PFSK-1 (cell line): ENCODE measurements at regions not wholly inside any gene's neighbourhood (a gene's known extent, or its start where the extent isn't known, plus 50 kb on each side); places are given as distances from the start of the nearest gene placed in this dataset.

Source experiments
- FOXP2 ChIP-seq: optimal IDR thresholded peaks from 2 replicates; pipeline ENCODE3; 2011; ENCODE audit warnings: borderline replicate concordance, control low read depth, inconsistent platforms; ENCODE audit not compliant: insufficient read depth; ENCODE audit errors: extremely low read length, extremely low read depth
- POLR2AphosphoS5 ChIP-seq: IDR thresholded peaks from 2 replicates; pipeline ENCODE4 v1.6.1; 2012; ENCODE audit warnings: low read depth, mild to moderate bottlenecking, control low read depth, low read length, moderate library complexity
- REST ChIP-seq, 2 experiments: IDR thresholded peaks; 2 replicates each; pipeline versions ENCODE4 v1.6.1 to v1.8.0; 2011 to 2012; ENCODE audit warnings: low read depth in 2 of 2, low read length in 2 of 2, control low read depth in 1 of 2, inconsistent platforms in 1 of 2, mild to moderate bottlenecking in 1 of 2, moderate library complexity in 1 of 2; ENCODE audit not compliant: insufficient read depth in 1 of 2
- SIN3A ChIP-seq: IDR thresholded peaks from 2 replicates; pipeline ENCODE4 v1.6.1; 2012; ENCODE audit warnings: mild to moderate bottlenecking, low read length, moderate library complexity, borderline replicate concordance; ENCODE audit not compliant: insufficient read depth
- TAF1 ChIP-seq: IDR thresholded peaks from 2 replicates; pipeline ENCODE4 v1.6.1; 2012; ENCODE audit warnings: low read length, control low read depth, borderline replicate concordance; ENCODE audit not compliant: insufficient read depth

DNA sequence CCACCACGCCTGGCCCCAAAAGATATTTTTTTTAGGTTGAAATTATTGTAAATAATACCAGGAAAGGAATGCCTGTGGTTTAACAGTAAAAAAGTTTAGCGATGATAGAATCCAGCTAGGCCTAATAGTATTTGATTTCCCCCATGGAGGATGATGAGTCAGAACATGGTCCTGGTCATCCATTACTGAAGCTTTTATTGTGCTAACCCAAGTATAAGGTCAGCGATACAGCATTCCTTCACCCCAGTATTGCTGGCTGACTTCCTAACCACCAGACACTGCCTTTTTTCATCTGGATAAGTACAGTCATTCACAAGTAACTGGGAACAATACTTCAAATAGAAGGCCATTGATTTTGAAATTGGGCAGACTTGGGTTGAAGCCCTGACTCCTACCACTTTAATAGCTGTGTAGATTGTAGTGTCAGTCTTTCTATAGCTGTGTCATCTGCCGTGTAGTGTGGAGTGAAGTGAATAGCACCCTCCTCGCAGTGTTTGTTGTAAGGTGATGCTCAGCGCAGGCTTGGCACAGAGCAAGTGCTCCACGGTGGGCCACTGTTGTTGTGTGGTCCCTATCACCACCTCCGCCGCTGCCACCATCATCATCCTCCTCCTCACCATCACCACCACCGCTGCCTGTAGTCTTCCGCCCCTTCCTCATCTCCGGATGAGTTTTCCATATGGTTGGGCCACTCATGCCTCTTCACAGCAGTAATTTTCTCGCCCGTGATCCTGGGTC is 436.0 kb upstream of the TPM1 start:
- TF ChIP-seq POLR2AphosphoS5: no peak

DNA sequence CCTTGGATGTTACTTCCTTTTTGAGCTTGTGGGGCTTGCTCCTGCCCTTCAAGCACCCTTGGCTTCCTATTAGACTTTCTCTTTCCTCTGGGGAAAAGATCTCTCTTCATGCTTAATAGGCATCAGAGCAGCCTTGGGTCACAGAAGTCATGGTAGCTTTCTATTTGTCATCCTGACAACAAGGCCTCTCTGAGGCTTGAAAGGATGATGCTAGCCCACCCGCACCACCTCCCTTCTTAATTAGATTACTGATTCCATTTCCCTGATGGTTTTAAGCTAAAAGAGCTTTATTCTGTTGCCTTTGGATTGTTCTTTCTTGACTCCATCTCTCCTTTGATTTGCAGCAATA is 435.5 kb upstream of the TPM1 start:
- TF ChIP-seq SIN3A (no peak), TAF1 (no peak), POLR2AphosphoS5 (no peak), REST (IDR thresholded peaks at IDR 0.05; ENCODE audit: insufficient read depth in 1 of 2, low read depth in 2 of 2, low read length in 2 of 2) (no peak), FOXP2 (no peak)

DNA sequence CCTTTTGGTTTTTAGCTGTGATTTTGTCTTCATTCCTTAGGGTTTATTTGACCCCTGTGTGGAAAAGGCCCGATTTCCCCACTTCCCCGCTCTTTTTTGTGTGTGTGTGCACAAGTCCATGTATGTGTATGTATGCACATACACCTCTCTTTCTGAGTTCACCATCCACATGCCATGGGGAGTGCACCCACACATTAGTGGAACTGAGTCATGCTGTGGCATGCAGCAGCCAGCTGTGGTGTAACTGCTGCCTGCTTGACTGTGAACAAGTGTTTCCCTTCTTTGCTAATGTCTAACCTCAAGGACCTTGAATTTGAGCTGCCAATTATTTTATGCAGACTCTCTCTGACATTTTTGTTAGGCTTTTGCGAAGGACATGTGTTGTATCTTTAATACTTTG is 434.9 kb upstream of the TPM1 start:
- no peak for TF ChIP-seq SIN3A
- no peak for TF ChIP-seq REST (IDR thresholded peaks at IDR 0.05; ENCODE audit: insufficient read depth in 1 of 2, low read depth in 2 of 2, low read length in 2 of 2)
- no peak for TF ChIP-seq FOXP2

DNA sequence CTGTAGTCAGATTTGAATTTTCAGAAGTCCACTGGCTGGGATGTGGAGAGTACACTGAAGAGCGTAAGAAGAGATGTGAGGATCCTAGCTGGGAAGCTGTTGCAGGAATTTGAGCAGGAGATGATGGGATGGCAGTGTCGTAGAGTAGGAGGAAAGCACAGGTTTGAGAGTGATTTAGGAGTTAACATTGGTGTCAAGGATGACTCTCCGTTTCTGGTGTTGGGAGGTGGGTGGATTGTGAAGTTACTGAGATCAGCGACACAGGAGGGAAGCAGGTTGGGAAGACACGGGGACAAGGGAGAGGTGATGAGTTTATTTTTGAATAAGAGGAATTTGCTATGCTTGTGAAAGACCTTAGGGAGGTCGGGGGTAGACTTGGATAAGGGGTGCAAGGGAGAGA is 434.2 kb upstream of the TPM1 start:
- TF ChIP-seq POLR2AphosphoS5 (no peak), SIN3A (no peak), REST (IDR thresholded peaks at IDR 0.05; ENCODE audit: insufficient read depth in 1 of 2, low read depth in 2 of 2, low read length in 2 of 2) (no peak), FOXP2 (no peak), TAF1 (no peak)

- TF ChIP-seq POLR2AphosphoS5 (no peak), FOXP2 (no peak), SIN3A (no peak), REST (IDR thresholded peaks at IDR 0.05; ENCODE audit: insufficient read depth in 1 of 2, low read depth in 2 of 2, low read length in 2 of 2) (no peak), TAF1 (no peak)
Observed at GRCh38 chr15:62610265-62610869, 432.2 kb upstream of the TPM1 start.
